Sciatic nerve (tissue), 2 donors: ENCODE measurements at regions not wholly inside any gene's neighbourhood (a gene's known extent, or its start where the extent isn't known, plus 50 kb on each side); places are given as distances from the start of the nearest gene placed in this dataset.
"Not testable (repeated sequence)": the region's sequence is repeated elsewhere in the genome, so short reads cannot be mapped to it uniquely, and the experiment has no call there.

Experiments
- ATAC-seq: fragments of 200-7000 bp; cut with Tn5 transposase; one replicate; pipeline ENCODE4 v1.9.1; 2020; ENCODE audit warnings: mild to moderate bottlenecking, moderate library complexity
- DNase-seq: peaks from one replicate; pipeline ENCODE4 v3.0.0-alpha.2; 2020; ENCODE audit warnings: low spot score
- intact Hi-C: fragments of 100-400 bp; cut with DNase I; formaldehyde crosslinking; loops from one replicate; pipeline ENCODE4 v1.14.2; 2022
- donor health status: DM: no; HTN: no; CAD: no.
- donor health status: DM: no; HTN: no; CAD: no.

DNA sequence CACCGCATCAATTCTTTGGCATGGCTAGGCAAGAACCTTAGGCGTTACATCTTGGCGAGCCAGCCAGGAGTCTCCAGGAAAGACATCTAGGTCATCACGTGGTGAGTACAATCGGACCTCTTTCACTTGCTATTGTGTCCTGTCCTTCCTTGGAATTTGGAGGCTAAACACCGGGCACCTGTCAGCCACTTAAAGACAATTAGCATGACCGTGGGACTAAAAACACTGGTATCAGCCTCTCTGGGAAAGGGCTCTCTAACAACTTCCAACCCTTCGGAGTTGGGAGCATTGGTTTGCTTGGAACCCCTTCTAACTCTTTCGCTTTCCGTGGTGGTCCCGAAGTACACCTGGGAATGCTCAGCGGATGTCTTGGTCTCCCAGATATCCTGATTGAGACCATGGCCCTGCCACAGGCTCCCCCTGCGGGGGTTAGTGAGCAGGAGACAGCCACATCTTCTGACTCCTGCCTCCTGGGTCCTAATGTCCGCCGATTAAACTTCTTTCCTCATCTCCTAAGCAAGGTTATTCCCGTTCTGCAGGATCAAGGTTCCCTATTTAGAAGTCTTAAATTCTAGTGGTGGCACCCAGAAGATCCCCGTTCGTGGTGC lies 971.7 kb downstream of the FSCB start:
- DNase-seq (no peak), ATAC-seq (no peak)
- intact Hi-C loops: no loop called here

DNA sequence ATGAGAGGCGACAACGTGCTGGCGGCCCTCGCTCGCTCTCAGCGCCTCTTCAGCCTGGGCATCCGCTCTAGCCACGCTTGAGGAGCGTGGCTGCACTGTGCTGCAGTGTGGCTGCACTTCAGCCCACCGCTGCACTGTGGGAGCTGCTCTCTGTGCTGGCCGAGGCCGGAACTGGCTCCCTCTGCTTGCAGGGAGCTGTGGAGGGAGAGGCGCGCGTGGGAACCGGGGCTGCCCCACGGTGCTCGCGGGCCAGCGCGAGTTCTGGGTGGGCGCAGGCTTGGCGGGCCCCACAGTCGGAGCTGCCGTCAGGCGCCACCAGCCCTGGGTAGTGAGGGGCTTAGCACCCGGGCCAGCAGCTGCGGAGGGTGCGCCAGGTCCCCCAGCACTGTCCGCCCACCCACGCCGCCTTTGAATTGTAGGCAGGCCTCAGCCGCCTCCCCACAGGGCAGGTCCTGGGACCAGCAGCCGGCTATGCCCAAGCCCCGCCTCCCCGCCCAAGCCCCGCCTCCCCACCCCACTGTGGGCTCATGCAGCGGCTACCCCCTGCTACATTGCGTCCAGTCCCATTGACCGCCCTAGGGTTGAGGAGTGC lies 974.2 kb downstream of the FSCB start:
- intact Hi-C loops: no loop called here
- no peak for ATAC-seq

DNA sequence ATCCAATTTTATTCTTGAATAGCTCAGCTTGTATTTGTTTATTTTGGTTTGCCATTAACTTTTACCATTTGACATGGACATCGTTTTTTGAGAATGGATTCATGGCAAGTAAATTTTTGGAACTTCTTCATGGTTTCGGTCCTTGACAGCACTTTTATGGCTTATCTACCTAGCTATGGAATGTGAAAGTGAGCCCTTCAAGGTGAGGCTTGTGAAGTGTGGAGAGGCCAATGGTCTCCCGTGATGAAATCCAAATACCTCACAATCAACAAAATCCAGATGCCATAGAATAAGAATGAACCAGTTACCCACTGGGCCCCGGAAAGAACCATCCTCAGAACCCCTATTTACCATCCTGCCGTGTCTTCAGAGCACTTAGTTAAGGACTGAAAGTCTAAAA lies 978.8 kb downstream of the FSCB start:
- DNase-seq: no peak
- no peak for ATAC-seq
- intact Hi-C loops: no loop called here

More for the DNA sequence above, 974.2 kb downstream of the FSCB start:
- DNase-seq: no peak

DNA sequence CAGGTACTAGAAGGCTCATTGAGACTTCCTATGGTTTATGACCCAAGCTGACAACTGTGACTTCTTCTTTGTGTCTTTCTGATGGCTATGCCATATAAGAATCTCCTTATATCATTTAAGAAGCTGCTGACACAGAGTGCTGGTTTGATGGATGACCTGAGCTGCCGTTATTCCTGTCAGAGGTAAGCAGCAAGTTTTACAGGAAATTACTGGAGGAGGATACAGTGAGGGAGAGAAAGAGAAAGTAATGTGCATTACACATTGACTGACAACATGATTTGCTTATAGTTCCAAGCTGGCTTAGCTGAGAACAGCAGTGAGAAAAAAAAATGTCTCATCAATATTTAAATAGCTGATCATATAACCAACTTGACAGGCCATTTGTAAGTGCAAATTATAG lies 981.4 kb downstream of the FSCB start:
- intact Hi-C loops: no loop called here
- ATAC-seq (no peak), DNase-seq (no peak)

DNA sequence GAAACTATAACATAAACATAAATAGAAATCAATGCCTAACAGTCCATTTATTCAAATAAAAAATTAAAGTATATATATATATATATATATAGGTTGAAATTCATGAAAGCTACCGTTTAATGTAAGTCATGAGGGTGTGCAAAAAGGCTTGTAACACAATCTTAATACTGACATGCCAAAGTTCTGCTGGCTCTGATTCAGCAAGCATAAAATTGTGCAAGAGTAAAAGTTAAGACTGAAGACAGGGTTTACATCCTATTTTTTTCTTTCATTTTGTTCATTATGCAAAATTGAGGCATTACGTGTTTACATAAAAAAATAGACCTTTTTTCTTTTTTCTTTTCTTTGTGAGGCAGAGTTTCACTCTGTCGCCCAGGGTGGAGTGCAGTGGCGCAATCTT lies 984.2 kb downstream of the FSCB start:
- DNase-seq: no peak
- intact Hi-C loops: no loop called here

DNA sequence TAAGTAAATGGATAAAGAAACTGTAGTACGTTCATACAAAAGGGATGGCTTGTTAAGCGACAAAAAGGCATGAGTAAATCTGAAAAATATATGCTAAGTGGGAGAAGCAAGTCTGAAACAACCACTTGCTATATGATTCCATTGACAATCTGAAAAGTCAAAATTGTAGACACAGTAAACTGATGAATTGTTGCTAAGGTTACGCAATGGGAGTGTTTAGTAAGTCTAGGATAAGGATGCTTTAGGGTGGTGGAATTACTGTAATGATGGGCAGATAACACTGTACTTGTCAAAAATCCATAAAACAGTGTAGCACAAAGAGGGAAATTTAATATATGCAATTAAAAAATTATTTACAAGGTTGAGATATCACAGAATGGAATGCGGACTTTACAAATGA lies 984.9 kb downstream of the FSCB start:
- ATAC-seq (no peak), DNase-seq (no peak)
- intact Hi-C loops: no loop called here

More for the DNA sequence above, 984.2 kb downstream of the FSCB start:
- no peak for ATAC-seq

DNA sequence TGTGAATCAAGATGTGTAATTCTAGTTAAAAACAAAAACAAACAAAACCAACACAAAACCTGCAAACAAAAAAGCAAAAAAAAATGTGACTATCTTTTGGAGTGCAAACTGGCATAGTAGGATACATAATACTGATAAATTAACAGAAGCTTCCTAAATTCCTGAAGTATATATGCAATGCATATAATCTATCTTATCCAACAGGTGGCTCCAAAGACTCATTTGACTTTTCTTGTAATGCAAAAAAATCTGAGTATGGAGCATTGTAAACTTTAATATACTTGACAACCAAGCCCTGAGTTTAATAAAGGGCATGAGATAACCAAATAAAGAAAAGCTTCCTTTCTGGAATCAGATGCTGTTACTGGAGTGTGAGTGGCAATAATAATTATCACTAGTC lies 1003.6 kb downstream of the FSCB start:
- no peak for DNase-seq
- intact Hi-C loops: no loop called here
- ATAC-seq: no peak

DNA sequence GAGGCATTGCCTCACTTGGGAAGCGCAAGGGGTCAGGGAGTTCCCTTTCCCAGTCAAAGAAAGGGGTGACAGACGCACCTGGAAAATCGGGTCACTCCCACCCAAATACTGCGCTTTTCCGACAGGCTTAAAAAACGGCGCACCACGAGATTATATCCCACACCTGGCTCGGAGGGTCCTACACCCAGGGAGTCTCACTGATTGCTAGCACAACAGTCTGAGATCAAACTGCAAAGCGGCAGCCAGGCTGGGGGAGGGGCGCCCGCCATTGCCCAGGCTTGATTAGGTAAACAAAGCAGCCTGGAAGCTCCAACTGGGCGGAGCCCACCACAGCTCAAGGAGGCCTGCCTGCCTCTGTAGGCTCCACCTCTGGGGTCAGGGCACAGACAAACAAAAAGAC lies 1014.7 kb downstream of the FSCB start:
- intact Hi-C loops, DNase-seq, ATAC-seq: not testable (repeated sequence)

DNA sequence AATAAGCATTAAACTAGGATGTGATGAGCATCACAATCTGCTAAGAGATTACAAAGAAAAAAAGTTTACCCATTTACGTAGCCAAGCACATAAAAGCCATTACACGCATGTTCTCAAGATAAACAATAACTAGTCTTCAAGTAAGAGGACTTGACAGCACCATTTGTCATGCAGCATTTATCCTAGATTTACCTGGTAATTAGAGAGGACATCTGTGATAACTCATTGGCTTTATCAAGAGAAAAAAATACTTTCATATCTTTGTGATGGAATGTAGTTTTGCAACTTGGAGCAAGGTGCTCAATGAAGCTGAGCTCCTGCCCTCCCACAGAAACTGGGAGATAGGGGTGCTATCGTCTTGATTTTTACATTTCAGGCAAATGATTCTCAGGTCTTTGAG lies 1023.7 kb downstream of the FSCB start:
- intact Hi-C loops: no loop called here
- DNase-seq (no peak), ATAC-seq (no peak)

DNA sequence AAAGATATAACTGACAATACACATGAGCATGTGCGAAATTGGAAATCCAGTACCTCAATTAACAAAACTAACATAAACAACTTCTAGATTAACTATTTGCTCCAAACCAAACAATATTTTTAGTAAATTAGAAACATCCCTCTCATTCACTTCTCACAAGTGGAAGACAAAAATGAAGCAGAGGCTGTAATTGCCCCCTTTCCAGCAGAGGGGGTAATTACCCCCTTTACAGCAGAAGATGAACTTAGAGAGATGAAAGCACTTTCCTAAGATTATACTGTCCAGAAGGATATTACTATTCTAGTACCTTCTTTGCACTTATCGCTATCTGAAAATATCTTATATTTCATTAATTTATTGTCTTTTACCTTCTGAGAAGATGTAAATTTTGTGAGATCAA lies 1025.2 kb downstream of the FSCB start:
- intact Hi-C loops: no loop called here
- no peak for DNase-seq
- no peak for ATAC-seq

DNA sequence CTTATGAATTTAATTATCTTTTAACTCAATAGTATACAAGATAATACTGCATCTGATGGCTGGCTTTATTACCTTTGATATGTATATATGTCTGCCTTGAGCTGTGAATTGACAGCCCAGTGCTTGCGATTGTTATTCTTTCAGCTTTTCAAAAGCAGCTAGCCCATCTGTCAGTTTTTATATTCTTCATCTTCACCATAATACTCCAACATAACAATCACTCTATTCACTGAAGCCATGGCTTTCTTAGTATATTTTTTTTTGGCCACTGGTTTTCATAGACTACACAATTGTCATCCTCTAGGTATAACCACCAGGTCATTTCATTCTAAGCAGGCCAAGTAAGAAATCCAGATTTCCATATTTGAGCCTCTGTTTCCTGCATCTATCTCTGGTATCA lies 1026.1 kb downstream of the FSCB start:
- intact Hi-C loops: no loop called here
- ATAC-seq (no peak), DNase-seq (no peak)

DNA sequence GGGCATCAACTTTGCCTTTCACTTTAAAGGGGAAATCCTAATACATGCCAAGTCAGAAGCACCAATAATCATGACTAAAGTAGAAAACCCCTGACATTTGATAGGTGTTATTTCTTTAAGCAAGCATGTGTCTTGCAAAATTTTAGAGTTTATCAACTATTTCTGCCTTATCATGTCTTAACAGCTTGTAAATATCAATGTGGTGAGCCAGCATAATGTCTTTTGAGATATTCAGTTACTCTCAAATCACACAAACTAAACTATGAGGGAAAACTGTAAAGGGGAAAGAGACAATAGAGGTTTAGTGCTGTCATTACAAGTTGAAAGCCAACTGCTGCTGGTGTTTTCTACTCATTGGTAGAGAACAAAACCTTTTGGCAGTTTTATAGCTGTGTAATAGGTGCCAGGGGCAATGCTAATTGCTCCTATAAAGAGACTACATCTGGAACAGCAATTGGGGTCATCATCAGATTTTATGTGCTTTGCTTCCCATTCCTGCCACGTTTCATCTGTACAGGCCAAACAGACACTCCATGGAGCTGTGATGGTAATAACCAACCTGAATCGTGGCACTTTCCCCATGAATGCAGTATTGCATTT lies 1027.4 kb downstream of the FSCB start:
- ATAC-seq (no peak), DNase-seq (no peak)
- intact Hi-C loops: no loop called here

DNA sequence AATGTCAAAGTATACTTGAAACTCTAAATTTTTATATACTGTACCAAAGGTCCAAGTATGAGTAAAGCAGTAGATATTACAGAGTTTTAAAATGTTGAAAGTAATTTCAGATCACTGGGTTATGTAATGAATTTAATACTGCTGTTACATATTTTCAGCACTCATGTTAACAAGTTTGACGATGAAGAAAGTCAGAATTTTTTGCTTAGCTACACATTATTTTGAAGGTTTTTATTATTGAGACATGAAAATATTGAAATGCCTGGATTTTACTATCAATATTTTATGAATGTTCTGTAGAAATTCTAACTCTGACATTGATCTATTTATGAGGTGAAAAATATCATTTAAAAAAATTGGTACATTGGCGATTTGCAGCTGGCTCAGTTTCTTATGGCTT lies 1030.3 kb downstream of the FSCB start:
- intact Hi-C loops: no loop called here
- ATAC-seq: no peak

DNA sequence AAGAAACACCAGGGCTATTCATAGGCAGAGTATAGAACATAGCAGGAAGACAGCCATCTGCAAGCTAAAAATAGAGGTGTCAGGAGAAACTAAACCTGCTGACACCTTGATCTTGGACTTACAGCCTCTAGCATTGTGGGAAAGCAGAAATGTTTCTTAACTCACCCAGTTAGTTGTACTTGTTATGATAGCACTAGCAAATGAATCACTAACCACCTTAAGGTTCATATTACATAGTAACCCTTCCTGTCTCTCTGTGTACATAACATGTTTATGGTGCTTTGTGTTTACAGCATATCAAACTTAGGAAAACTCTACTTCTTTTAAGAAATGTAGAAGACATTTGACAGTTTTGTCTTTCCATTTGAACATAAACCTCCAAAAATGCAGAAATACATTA lies 1031.3 kb downstream of the FSCB start:
- intact Hi-C loops: no loop called here
- ATAC-seq (no peak), DNase-seq (no peak)

More for the DNA sequence above, 1030.3 kb downstream of the FSCB start:
- DNase-seq: no peak

DNA sequence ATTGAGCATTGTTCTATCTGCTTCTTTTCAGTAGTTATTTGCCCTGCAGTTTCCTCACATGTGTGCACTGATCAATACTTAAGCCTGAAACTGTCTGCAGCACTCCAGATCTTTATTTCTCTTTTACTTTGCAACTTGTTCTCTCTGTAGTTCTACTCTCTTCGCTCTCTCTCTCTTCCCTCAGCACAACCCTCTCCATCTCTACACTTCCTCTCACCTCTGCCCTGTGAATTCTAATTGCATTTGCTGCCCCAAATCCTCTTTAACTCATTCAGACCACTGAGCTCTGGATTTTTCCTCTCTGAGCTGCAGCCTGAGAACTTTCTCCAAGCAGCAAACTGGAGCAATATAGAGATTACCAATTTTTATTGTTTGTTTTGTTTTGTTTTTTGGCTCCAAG lies 1035.5 kb downstream of the FSCB start:
- no peak for ATAC-seq
- intact Hi-C loops: no loop called here
- no peak for DNase-seq

DNA sequence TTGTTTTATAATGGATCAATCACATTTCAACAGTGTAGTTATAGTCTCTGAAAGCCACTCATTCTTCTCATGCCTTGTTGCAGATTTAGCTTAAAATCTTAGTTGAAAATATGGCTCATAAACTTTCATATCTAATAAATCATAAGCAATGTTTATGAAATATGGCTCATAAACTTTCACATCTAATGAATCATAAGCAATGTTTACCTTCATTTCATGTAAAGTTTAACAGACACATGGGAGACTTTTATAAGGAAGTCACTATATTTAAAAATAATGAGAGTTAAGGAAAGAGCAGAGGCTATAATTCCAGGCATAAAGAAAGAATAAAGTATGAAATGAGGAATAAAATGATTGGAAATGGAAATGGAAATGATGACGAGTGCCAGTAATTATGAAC lies 1042.1 kb downstream of the FSCB start:
- no peak for DNase-seq
- ATAC-seq: no peak
- intact Hi-C loops: no loop called here

DNA sequence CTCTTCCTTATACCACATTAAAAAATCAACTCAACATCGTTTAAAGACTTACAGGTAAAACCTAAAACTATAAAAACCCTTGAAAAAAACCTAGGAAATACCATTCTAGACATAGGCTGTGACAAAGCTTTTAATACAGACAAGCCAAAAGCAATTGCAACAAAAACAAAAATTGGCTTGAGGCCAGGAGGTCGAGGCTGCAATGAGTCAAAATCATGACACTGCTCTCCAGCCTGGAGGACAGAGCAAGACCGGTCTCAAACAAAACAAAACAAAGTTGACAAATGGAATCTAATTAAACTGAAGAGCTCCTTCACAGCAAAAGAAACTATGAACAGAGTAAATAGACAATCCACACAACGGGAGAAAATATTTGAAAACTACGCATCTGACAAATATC lies 1057.8 kb downstream of the FSCB start:
- DNase-seq (no peak), ATAC-seq (no peak)
- intact Hi-C loops: no loop called here

DNA sequence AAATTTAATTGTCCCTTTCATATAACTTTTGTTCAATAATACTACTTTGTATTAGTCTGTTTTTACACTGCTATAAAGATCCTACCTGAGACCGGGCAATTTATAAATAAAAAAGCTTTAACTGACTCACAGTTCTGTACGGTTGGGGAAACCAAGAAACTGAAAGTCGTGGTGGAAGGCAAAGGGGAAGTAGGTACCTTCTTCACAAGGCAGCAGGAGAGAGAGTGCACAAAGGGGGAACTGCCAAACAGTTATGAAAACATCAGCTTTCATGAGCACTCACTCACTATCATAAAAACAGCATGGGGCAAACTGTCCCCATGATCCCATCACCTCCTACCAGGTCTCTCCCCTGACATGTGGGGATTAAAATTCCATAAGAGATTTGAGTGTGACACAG lies 1069.0 kb downstream of the FSCB start:
- no peak for ATAC-seq
- intact Hi-C loops: no loop called here
- no peak for DNase-seq

DNA sequence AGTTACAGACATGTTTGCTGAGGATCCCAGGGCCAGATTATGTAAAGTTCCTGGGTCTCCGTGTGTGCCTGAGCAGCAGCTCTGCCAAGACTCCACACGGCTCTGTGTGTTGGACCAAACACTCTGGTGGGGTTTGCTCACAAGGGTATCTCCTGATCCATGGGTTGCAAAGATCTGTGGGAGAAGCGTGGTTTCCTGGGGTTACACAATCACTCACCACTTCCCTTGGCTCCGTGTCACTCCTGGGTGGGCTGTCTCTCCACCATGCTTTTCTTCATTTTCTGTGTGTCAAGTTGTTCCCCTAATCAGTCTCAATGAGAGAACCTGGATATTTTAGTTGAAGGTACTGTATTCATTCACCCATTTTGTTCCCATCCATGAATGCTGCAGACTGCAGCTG lies 1088.8 kb downstream of the FSCB start:
- no peak for DNase-seq
- ATAC-seq: no peak
- intact Hi-C loops: no loop called here

DNA sequence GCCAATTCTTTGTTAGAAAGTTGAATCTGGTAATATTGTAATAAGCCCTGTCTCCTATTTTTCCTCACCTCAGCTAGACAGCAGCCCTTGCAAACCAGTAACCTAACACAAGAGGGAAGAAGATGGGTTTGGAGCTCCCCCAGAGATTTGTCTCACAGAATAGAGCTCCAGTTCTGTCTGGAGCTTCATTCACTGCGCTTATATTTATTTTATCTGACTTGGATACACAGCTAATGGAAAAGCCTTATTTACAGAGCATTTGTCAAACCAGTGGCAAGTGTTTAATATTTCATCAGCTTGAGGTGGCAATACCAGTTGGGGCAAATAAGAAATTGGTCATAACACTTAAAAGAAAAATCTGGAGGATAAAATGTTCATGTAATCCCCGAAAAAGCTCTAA lies 1094.0 kb downstream of the FSCB start:
- intact Hi-C loops: no loop called here
- no peak for ATAC-seq
- DNase-seq: no peak

DNA sequence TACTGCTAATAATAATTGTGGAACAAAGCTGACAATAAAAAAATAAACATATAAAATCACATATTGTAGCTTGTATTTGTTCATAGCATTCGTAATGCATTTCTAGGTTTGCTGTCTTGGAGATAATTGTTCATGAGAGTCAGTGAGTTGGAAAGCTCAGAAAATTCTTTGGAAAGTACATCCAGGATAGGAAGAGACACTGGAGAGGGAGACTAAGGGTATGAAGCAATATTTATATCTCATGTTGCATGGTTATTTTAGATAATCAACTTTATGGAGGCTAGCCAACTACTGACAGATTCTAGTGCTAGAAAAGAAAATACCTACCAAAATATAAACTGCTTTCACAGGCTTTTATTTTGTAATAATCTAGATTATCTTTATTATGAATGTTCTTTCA lies 1095.2 kb downstream of the FSCB start:
- intact Hi-C loops: no loop called here
- no peak for DNase-seq
- ATAC-seq: no peak
